H1 (cell line): ENCODE measurements at regions not wholly inside any gene's neighbourhood (a gene's known extent, or its start where the extent isn't known, plus 50 kb on each side); places are given as distances from the start of the nearest gene placed in this dataset.

Experiments used
- CTCF ChIA-PET: fragments of 300-600 bp; sonication (Branson Sonifier 250); formaldehyde crosslinking; loops from one replicate; lab custom pipeline; 2021; ENCODE audit not compliant: partially characterized antibody; lab: Charles Lee
- POLR2A ChIA-PET: fragments of 300-600 bp; sonication (Branson Sonifier 250); formaldehyde crosslinking; loops from one replicate; lab custom pipeline; 2021; ENCODE audit warnings: inconsistent platforms; ENCODE audit not compliant: partially characterized antibody; lab: Charles Lee
- DNase-seq, 2 experiments: peaks; one replicate each; pipeline versions ENCODE4 v3.0.0 to v3.0.0-alpha.2; 2010 to 2022; ENCODE audit warnings: low spot score in 2 of 2, low read depth in 1 of 2, mixed read lengths in 1 of 2
- FAIRE-seq: peaks from 2 replicates; lab custom pipeline; 2011; peaks lifted over from hg19 to GRCh38; lab: Jason Lieb, UNC
- H2AFZ ChIP-seq: 2 replicates; pipeline ENCODE4 v1.8.1; 2012; ENCODE audit warnings: low read length, inconsistent platforms
- H2AK5ac ChIP-seq: 2 replicates; pipeline ENCODE4 v1.6.1; 2013; ENCODE audit warnings: low read depth, low read length
- H2BK120ac ChIP-seq: replicated peaks from 2 replicates; pipeline ENCODE3; 2013; ENCODE audit warnings: low read depth, low read length, inconsistent platforms
- H2BK12ac ChIP-seq: 2 replicates; pipeline ENCODE4 v1.6.1; 2013; ENCODE audit warnings: low read depth, low read length
- H2BK15ac ChIP-seq: 2 replicates; pipeline ENCODE4 v1.6.1; 2013; ENCODE audit warnings: low read length
- H2BK20ac ChIP-seq: 2 replicates; pipeline ENCODE4 v1.6.1; 2013; ENCODE audit warnings: low read length
- H2BK5ac ChIP-seq: 2 replicates; pipeline ENCODE4 v1.6.1; 2013; ENCODE audit warnings: low read depth, low read length
- H3K14ac ChIP-seq: 2 replicates; pipeline ENCODE4 v1.6.1; 2013; ENCODE audit warnings: inconsistent platforms; ENCODE audit not compliant: insufficient read length
- H3K18ac ChIP-seq: 2 replicates; pipeline ENCODE4 v1.6.1; 2013; ENCODE audit warnings: low read length; ENCODE audit errors: extremely low read depth
- H3K23ac ChIP-seq: 2 replicates; pipeline ENCODE4 v1.6.1; 2013; ENCODE audit warnings: inconsistent platforms; ENCODE audit not compliant: insufficient read length
- H3K23me2 ChIP-seq: 2 replicates; pipeline ENCODE4 v1.6.1; 2013; ENCODE audit warnings: low read depth, low read length
- H3K27ac ChIP-seq: 2 replicates; pipeline ENCODE4 v1.6.1; 2011; ENCODE audit warnings: low read depth, low read length, inconsistent platforms
- H3K27me3 ChIP-seq, 4 experiments: replicated peaks in 1 of 4; 1 replicate in 1 of 4; 2 replicates in 3 of 4; pipeline versions ENCODE4 v1.6.1 to v1.8.1; 2011 to 2013; ENCODE audit warnings: low read length in 3 of 4, mild to moderate bottlenecking in 3 of 4, inconsistent platforms in 2 of 4, mixed read lengths in 2 of 4, moderate library complexity in 1 of 4; ENCODE audit not compliant: control insufficient read depth in 3 of 4, insufficient read depth in 3 of 4; ENCODE audit errors: extremely low read depth in 1 of 4
- H3K36me3 ChIP-seq, 4 experiments: 2 replicates each; pipeline versions ENCODE4 v1.6.1 to v1.8.1; 2011 to 2013; ENCODE audit warnings: mild to moderate bottlenecking in 4 of 4, low read length in 3 of 4, moderate library complexity in 2 of 4, control low read depth in 1 of 4, inconsistent platforms in 1 of 4; ENCODE audit not compliant: insufficient read depth in 4 of 4, control insufficient read depth in 2 of 4
- H3K4ac ChIP-seq: replicated peaks from 2 replicates; pipeline ENCODE3; 2013; ENCODE audit warnings: low read length, low read depth, mixed read lengths, inconsistent platforms; ENCODE audit not compliant: insufficient read length
- H3K4me1 ChIP-seq, 4 experiments: replicated peaks in 1 of 4; 1 replicate in 1 of 4; 2 replicates in 3 of 4; pipeline versions ENCODE4 v1.6.1 to v1.8.1; 2011 to 2013; ENCODE audit warnings: low read length in 3 of 4, inconsistent platforms in 2 of 4, mixed read lengths in 1 of 4; ENCODE audit not compliant: insufficient read depth in 4 of 4, control insufficient read depth in 3 of 4
- H3K4me2 ChIP-seq, 2 experiments: 2 replicates each; pipeline versions ENCODE4 v1.6.1 to v1.8.1; 2011 to 2013; ENCODE audit warnings: low read depth in 2 of 2, low read length in 2 of 2, control low read depth in 1 of 2, inconsistent platforms in 1 of 2, mild to moderate bottlenecking in 1 of 2; ENCODE audit not compliant: insufficient read depth in 1 of 2
- H3K4me3 ChIP-seq, 4 experiments: fragments of 200-600, 300-600 bp in 1 of 4; sonication (generic), shearing (Covaris generic), sonication (Bioruptor Twin) in 1 of 4; 2 replicates each; pipeline versions ENCODE4 v1.5.1 to v1.8.1; 2011 to 2016; ENCODE audit warnings: low read length in 4 of 4, low read depth in 3 of 4, control low read depth in 2 of 4, inconsistent platforms in 2 of 4, mild to moderate bottlenecking in 2 of 4, mixed read lengths in 1 of 4, moderate library complexity in 1 of 4; ENCODE audit not compliant: insufficient read depth in 2 of 4; ENCODE audit errors: extremely low read depth in 1 of 4
- H3K56ac ChIP-seq: replicated peaks from 2 replicates; pipeline ENCODE3; 2013; ENCODE audit warnings: low read depth, mild to moderate bottlenecking, mixed read lengths, low read length, inconsistent platforms; ENCODE audit not compliant: insufficient read length
- H3K79me1 ChIP-seq: 2 replicates; pipeline ENCODE4 v1.6.1; 2013; ENCODE audit warnings: low read depth, low read length, control low read depth
- H3K79me2 ChIP-seq, 2 experiments: 2 replicates each; pipeline versions ENCODE4 v1.6.1 to v1.8.1; 2012 to 2013; ENCODE audit warnings: low read length in 2 of 2, mild to moderate bottlenecking in 2 of 2, inconsistent platforms in 1 of 2; ENCODE audit not compliant: insufficient read depth in 2 of 2, control insufficient read depth in 1 of 2
- H3K9ac ChIP-seq, 4 experiments: replicated peaks in 1 of 4; 1 replicate in 1 of 4; 2 replicates in 3 of 4; pipeline versions ENCODE4 v1.6.1 to v1.8.1; 2011 to 2013; ENCODE audit warnings: low read depth in 3 of 4, low read length in 3 of 4, control low read depth in 2 of 4, mild to moderate bottlenecking in 2 of 4, moderate library complexity in 2 of 4, inconsistent platforms in 1 of 4; ENCODE audit errors: extremely low read depth in 1 of 4
- H3K9me3 ChIP-seq, 2 experiments: 2 replicates each; pipeline versions ENCODE4 v1.6.1 to v1.8.1; 2012 to 2013; ENCODE audit warnings: mild to moderate bottlenecking in 2 of 2, moderate library complexity in 2 of 2, control low read depth in 1 of 2, inconsistent platforms in 1 of 2, low read depth in 1 of 2, low read length in 1 of 2, mixed read lengths in 1 of 2; ENCODE audit not compliant: insufficient read depth in 2 of 2
- H4K20me1 ChIP-seq, 2 experiments: replicated peaks in 1 of 2; 2 replicates each; pipeline versions ENCODE3 to v1.8.1; 2011 to 2013; ENCODE audit warnings: inconsistent platforms in 2 of 2, low read length in 2 of 2, mild to moderate bottlenecking in 1 of 2; ENCODE audit not compliant: insufficient read depth in 2 of 2, control insufficient read depth in 1 of 2
- H4K5ac ChIP-seq: 2 replicates; pipeline ENCODE4 v1.6.1; 2013; ENCODE audit warnings: low read length, low read depth, mixed read lengths, inconsistent platforms; ENCODE audit not compliant: insufficient read length
- H4K8ac ChIP-seq: 2 replicates; pipeline ENCODE4 v1.8.0; 2013; ENCODE audit warnings: mild to moderate bottlenecking, moderate library complexity, low read length, inconsistent platforms; ENCODE audit not compliant: insufficient read depth; ENCODE audit errors: extremely low read depth
- H4K91ac ChIP-seq: replicated peaks from 2 replicates; pipeline ENCODE3; 2013; ENCODE audit warnings: low read length, mixed read lengths, inconsistent platforms; ENCODE audit not compliant: insufficient read length
- BACH1 ChIP-seq: IDR thresholded peaks from 2 replicates; pipeline ENCODE4 v1.6.1; 2012; ENCODE audit warnings: low read length, improper control_type of control experiment
- SP1 ChIP-seq: IDR thresholded peaks from 2 replicates; pipeline ENCODE4 v1.6.1; 2011; ENCODE audit warnings: low read depth, low read length
- WGBS, 2 experiments: shearing (Covaris generic) in 1 of 2; methylation state at CpG; one replicate each; pipeline versions ENCODE4 v1.1.6 to v1.1.7; 2013 to 2015; ENCODE audit warnings: low lambda C conversion rate in 2 of 2, mixed read lengths in 2 of 2, inconsistent platforms in 1 of 2, low coverage in 1 of 2, missing lambda C conversion rate in 1 of 2; ENCODE audit not compliant: insufficient replicate concordance in 2 of 2, insufficient coverage in 1 of 2, insufficient read length in 1 of 2; ENCODE audit errors: extremely low coverage in 1 of 2, missing lambda C conversion rate in 1 of 2; 5-methylcytosine and 5-hydroxymethylcytosine counted together

- CTCF ChIA-PET, result interaction anchor here (0.7 to 1.2 kb wide), 3 partner anchors 13 to 347 kb away, joined by 3 to 5 read pairs (median 3); no protein-coding TSS in a partner anchor
- no peak for FAIRE-seq
- TF ChIP-seq BACH1, result no peak
- TF ChIP-seq SP1, result no peak
Observed at GRCh38 chr2:220081171-220081570, 453.7 kb downstream of the SLC4A3 start.

More at GRCh38 chr2:220081171-220081570, 453.7 kb downstream of the SLC4A3 start:
- no peak overlapping the region for H3K18ac ChIP-seq
- H3K4me2 ChIP-seq, result no peak overlapping the region
- no peak overlapping the region for H2BK120ac ChIP-seq
- H3K23me2 ChIP-seq, result no peaks in the 10 kb centered on the region; the same call in 1 of the 2 replicates
- no peak overlapping the region for H4K91ac ChIP-seq
- no peaks in the 10 kb centered on the region for H3K27me3 ChIP-seq
- H2BK12ac ChIP-seq, result no peak overlapping the region; the same call in 1 of the 2 replicates
- peaks cover 0 to 3% (median 1%) of the 10 kb centered on the region in 4 experiments; a peak in 5 of 7 replicates for H3K4me1 ChIP-seq
- H3K79me2 ChIP-seq, result no peaks in the 10 kb centered on the region
- peak overlapping the region; percentile 19; the same call in 1 of the 2 replicates for H2BK5ac ChIP-seq
- 0 out of 2 replicates have a peak overlapping the region, but pooled peaks have one; percentile 12 for H2AFZ ChIP-seq
- H2AK5ac ChIP-seq, result no peak overlapping the region; the same call in 1 of the 2 replicates
- H3K4me3 ChIP-seq, result no peak overlapping the region
- no peak overlapping the region for H3K4ac ChIP-seq
- H4K8ac ChIP-seq, result no peak overlapping the region
- no peaks in the 10 kb centered on the region for H4K20me1 ChIP-seq
- H3K9ac ChIP-seq, result no peak overlapping the region
- H3K36me3 ChIP-seq, result no peaks in the 10 kb centered on the region
- H2BK20ac ChIP-seq, result no peak overlapping the region
- POLR2A ChIA-PET, result no interaction called here
- no peak overlapping the region for H3K23ac ChIP-seq
- no peak overlapping the region for H3K56ac ChIP-seq
- no peak overlapping the region for H3K27ac ChIP-seq
- no peak overlapping the region for H3K14ac ChIP-seq
- H3K79me1 ChIP-seq, result no peaks in the 10 kb centered on the region
- H3K9me3 ChIP-seq, result no peaks in the 10 kb centered on the region
- no peak overlapping the region for H2BK15ac ChIP-seq
- no peak overlapping the region for H4K5ac ChIP-seq
- WGBS, 2 experiments, result 83% methylated on average over 4 of the region's 4 CpGs; no CpG with 5 or more reads in 1 of the 2 experiments
- DNase-seq, result no peak
